GM18499 (cell line): ENCODE measurements at regions not wholly inside any gene's neighbourhood (a gene's known extent, or its start where the extent isn't known, plus 50 kb on each side); places are given as distances from the start of the nearest gene placed in this dataset.

Experiments used
- ATAC-seq: cut with Tn5 transposase; IDR thresholded peaks from one replicate; pipeline ENCODE4 v1.9.1; 2021; ENCODE audit warnings: moderate number of reproducible peaks; ENCODE audit not compliant: insufficient read depth, unreplicated experiment

DNA sequence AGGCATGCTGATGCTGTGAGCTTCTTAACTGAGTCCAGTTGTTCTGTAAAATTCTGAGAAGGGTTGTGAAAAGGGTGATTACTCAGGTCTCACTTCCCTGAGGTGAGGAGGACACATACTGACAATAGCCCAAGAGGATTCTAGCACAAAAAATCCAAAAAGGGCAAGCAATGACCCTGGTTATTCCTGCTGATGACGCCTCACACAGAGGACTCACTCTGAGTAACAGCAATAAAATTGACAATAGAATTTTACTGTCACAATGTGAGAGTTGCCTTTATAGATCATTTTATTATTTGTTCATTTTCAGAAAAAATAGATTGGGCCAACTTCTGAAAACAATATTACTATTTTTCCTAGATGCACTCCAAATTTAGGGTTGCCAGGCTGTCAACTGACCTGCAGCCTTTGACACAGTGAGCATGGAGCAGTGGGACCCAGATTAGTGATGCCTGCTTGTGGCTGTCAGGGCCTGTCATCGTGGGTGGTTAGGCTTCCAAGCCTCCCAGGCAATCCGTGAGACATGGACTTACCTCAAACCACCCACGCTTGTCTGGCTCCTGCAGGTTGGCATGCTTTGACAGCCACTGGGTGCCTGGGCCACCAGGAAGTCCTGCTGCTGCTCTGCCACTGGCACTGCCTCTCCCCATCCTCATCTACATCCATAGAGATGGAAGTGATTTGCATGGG, 396.0 kb upstream of the THBS1 start:
- no peak for ATAC-seq

- ATAC-seq = no peak
Measured at GRCh38 chr15:39188314-39188713, 392.6 kb upstream of the THBS1 start.

DNA sequence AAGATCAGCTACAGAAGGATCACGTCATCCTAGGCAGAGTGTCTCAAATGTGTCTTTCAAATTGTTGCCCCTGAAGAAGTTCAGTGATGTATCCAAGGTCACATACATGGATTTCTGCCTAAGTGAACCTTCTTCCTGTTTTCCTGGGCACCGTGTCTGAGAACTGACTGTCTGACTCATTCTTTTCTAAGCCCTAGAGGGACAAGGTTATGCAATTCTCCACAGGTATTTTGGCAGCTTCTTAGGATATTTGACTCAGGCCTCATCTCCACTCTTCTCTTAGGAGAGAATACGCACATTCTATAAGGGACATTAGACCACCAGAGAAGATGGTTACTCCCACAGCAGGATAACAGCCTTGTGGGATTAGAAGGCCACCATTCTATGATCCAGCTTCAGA, 391.9 kb upstream of the THBS1 start:
- ATAC-seq = no peak

GRCh38 chr15:39191871-39192291, 389.0 kb upstream of the THBS1 start:
- no peak for ATAC-seq

DNA sequence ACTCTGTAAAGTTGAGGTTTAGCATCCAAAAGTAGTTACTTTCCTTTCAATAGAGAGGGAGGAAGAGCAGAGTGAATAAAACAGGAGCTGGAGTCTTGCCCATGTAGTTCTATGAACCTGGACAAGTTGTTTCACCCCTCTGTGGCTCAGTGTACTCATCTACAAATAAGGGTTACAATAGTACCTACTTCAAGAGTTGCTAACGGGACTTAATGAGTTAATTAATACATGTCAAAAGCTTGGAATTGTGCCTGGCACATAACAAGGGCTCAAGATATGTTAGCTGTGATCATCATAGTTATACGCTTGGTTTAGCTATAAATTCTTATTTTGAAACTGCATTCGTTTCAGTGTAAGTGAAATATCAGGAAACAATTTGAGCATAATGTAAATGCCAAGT, 388.5 kb upstream of the THBS1 start:
- ATAC-seq = no peak

- ATAC-seq = no peak
Measured at GRCh38 chr15:39192979-39193560, 387.8 kb upstream of the THBS1 start.

GRCh38 chr15:39193611-39194010, 387.3 kb upstream of the THBS1 start:
- no peak for ATAC-seq

DNA sequence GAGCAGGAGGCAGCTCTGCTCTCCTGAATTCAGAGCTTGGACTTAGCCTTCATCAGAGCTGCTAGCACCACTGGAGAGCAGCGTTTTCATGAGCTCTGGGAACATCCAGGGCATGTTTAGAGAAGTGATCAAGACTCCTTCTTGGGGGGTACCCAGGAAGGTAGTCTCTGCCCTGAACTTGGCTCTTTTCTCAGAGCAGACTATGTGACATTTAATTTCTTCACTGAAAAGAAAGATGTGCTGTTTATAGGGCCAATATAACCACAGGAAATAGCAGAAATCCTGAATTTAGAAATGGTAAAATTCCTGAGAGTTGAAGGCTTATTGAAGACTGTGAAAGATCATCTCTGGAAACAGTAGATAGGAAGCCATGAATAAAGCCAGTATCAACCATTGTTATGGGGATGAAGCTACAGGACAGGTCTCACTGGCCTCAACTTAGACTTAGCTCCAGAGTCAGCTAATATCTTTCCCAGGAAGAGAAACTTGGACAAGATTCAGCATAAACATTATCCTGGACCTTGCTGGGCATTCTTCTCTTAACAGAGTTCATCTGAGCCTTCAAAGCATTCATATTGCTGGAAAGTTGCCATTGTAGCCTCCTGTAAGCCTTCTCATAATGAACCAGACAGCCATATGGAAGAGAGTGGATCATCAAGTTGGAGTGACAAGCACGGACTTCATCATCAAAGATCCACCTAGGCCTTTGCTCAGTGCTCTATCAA, 386.6 kb upstream of the THBS1 start:
- no peak for ATAC-seq

DNA sequence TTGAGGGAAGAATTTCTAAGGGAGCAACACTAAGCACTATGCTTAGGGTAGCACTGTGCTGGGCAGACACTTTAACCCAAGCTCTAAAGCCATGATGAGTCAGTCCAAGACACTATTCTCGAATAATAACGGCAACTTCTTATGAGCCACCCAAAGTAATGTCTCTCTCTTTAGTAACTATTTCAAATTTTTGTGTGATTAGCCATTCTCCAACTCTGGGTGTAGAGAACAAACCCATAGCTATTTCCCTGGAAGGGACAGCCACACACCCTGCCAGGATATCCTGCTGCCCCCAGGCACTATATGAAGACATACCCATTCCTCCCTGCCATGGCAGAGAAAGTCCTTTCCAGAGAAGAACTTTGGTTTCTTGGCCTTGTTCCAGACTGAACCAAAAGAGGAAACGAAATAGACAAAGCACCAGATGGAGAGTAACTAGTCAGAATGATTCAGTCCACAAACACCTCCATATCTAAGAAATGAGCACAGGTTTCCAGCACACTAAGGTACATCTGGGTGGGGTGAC, 384.9 kb upstream of the THBS1 start:
- ATAC-seq = no peak

DNA sequence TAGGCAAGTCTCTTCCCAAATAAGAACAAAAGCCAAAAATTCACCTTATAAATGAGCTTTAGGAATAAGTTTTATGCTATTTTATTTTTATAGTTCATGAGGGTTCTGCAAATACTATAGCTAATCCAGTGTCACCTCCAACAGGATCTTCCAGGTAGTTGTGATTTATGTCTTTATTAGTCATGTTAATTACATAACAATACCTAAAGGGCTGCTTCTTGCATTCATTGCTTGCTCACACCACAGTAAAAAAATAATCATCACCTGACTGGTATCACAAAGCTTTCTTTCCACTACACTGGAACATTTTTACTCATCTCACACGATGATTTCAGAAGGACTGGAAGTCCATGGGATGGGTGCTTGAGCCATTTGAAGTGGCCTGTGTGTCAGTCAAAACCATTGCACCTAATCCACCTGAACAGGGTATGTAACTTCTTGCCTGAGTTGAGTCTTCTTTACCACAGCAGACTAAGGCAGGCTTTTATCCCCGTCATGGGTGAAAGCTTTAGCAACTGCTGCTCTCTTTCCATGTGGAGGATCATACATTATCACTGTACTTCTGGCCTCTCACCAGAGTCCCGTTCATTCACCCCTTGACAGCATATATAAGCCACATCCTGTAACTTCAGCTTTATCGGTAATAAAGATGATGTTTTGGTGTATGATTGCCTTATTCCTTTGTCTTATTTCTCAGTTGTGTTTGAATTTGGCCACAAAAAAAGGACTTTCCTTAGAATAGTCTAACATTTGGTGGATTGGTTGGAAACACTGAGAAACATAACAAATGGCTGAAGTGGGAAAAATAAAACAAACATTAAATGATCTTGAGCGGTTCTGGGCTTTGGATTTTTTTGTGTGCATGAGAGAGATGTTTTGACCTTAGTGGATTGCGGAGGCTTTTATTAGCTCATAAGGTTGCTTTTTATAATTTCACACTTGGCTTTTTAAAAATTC, 382.6 kb upstream of the THBS1 start:
- no peak for ATAC-seq

DNA sequence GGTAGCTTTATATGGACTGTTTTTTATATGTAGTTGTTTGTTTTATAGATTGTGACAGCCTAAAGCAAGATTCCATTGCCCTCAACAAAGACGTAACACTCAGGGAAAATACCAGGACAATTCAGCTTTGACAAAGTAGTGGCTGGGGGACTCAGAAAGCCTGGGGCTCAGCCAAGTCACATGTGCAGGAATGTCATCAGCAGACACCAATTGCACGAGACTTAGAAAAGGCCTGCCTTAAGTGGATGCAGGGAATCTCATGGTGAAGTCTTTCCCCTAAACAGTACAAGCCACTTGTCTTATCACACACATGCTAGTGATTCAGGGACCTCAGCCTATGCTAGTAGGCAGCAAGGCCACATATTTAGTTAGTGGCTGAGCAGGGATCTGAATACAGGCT, 381.8 kb upstream of the THBS1 start:
- ATAC-seq = no peak

GRCh38 chr15:39200586-39200985, 380.3 kb upstream of the THBS1 start:
- no peak for ATAC-seq

DNA sequence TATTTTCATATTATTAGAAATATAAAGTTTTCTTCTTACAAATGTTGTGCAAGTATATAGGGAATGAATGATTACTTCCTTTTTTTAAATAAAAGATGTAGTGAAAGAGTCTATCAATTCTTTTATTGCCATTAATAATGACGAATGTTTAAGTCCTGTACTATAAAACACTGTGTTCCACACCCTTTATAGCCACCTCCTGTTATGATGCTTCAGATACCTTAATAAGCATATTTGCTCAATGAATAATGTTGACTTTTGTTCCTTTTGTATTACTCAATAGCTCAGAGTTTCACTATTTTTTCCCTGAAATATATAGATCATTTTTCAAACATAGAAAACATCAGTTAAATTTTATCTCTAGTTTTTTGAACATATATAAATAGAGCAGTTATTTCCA, 378.2 kb upstream of the THBS1 start:
- ATAC-seq = no peak

DNA sequence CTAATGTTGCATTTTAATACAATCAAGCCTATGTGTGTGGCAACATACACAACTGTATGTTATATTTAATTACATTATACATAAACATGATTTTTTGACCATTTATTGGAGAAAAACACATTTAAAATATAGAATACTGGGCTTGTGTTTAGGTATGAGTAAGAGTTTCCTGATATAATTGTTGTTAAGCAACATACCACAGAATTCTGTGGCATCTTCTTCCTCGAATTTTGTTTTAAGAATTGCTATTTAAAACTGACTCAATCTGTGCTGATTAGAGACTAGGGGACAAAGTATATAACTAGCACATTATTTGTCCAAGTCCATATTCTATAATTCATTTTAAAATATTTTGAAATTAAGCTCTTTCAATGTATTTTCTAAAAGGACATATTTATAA, 376.8 kb upstream of the THBS1 start:
- no peak for ATAC-seq

- no peak for ATAC-seq
Measured at GRCh38 chr15:39205081-39205480, 375.8 kb upstream of the THBS1 start.

- no peak for ATAC-seq
Measured at GRCh38 chr15:39205506-39206371, 375.1 kb upstream of the THBS1 start.

DNA sequence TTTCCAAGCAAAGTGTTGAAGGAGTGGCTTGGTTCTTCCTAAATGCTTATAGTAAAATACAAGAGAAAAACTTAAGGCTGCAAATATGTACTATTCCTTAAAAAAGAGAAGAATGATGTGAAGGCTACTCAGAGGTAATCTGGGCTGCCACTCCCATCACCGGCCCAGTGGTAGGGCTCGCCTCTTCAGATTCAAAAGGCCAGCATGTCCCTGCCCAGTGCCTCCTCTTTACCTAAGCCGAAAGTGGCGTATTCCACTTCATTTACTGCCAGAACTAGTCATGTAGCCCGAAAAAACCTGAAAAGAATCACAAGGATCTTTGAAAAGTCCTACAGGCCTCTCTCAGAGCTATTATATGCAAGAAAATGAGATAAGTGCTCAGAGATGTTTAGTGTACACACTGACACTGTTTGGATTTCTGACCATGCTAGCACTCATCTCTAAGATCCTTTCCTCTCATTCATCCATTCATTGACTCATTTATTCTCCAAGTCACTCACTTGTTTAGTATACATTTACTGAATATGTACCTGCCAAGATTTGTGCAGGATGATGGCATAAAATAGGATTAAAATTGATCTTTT, 373.3 kb upstream of the THBS1 start:
- no peak for ATAC-seq

DNA sequence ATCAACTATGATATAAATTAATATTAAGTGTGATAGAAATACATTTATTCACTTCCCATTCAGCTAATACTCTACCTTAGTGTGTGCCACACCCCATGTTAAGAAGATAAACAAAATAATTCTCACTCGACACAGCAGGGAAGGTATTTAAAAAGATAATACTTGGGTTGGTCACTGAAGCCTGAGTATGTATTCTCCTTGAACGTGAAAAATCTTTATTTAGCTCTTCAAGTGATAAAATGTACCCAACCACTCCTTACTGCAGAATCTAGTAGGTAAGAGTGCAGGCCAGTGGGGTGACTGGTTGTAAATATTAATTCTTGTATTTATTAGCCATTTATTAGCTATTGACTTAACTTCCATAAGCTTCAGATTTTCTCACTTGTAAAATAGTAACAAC, 372.7 kb upstream of the THBS1 start:
- no peak for ATAC-seq

- no peak for ATAC-seq
Measured at GRCh38 chr15:39209548-39210211, 371.2 kb upstream of the THBS1 start.
